HG02623 (cell line): ENCODE measurements at regions not wholly inside any gene's neighbourhood (a gene's known extent, or its start where the extent isn't known, plus 50 kb on each side); places are given as distances from the start of the nearest gene placed in this dataset.
"Not testable (repeated sequence)": the region's sequence is repeated elsewhere in the genome, so short reads cannot be mapped to it uniquely, and the experiment has no call there.

ENCODE experiments used
- ATAC-seq: cut with Tn5 transposase; IDR thresholded peaks from one replicate; pipeline ENCODE4 v1.9.1; 2021; ENCODE audit warnings: moderate library complexity; ENCODE audit not compliant: unreplicated experiment

DNA sequence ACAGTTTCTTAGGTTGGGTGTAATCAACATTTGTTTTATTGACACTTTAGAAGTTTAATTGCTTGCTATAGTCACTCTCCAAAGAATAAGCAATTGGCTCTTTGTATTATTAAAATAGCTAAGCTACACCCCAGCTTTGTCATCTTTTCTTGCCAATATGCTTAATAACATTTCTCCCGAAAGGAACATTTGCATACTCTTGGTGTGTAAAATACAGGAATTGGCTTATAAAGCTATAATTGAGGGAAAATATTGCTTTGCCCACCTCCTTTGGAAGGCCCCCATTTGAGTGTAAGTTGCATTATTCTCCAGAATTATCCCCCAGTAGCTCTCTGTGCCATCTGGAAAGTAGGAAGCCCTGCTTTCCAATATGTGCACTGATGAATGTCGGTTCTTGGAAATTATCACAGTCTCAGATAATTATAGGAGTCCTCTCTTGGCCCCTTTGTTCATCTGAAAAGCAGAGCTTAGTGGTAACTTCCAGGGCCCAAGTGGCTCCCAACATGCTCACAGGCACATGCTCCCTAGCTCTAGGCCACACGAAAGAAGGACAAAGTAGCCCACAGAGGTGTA, 92.4 kb upstream of the B3GAT2 start:
- no peak for ATAC-seq

DNA sequence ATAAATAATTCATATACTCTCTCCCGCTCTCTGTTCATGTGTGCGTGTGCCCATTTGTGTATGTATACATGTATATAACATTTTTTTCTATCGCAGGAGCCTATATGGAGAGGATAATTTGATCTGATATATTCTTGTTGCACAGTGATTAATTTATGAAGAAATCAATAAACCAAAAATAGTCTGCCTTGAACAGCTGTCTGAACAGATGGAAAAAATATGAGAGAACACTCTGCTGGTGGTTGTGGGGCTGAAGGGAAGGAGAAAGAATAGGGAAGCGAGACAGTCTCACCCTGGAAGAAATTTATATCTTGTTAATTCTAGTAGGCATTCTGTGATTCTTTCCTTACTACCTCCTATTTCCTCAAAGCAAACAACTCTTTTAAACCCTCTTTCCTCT, 96.6 kb upstream of the B3GAT2 start:
- ATAC-seq, result no peak

DNA sequence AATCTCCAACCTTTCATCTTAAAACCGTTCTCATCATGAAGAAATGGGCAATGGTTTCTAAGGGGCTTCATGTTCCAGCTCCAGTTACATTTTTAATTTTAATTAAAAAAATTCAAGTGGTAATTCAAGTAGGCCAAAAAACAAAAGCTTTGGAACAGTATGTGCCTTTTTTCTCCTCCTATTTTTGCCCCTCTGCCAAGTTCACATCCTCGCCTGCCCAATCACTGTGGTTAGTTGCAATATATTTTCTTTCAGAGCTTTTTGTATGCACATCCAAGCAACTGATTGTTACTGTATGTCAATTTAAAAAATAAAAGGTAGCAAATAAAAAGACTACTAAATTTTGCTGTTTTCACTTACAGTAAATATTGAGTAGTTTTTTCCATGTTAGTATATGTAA, 99.8 kb upstream of the B3GAT2 start:
- ATAC-seq, result no peak

GRCh38 chr6:71066153-71066552, 109.3 kb upstream of the B3GAT2 start:
- ATAC-seq, result no peak

GRCh38 chr6:71067816-71068215, 111.0 kb upstream of the B3GAT2 start:
- ATAC-seq, result no peak

- no peak for ATAC-seq
Observed at GRCh38 chr6:71072508-71072907, 115.6 kb upstream of the B3GAT2 start.

GRCh38 chr6:71077655-71078054, 120.8 kb upstream of the B3GAT2 start:
- no peak for ATAC-seq

DNA sequence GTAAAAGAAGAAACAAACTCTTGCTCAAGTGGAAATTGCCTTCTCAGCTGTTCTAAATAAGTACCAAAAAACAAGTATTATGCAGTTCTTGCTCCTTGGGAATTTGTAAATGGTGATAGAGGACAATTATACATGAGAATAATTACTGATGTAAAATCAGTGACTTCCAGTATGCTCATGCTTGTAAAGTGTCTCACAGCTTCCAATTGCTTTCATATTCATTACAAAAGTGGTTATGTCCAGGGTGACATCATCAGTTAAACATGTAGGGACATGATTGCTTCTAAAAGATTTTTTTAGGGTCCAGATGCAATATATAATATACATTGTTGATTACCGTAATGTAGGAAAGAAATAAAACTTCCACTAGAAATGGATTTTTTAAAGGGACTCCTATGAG, 122.8 kb upstream of the B3GAT2 start:
- no peak for ATAC-seq

DNA sequence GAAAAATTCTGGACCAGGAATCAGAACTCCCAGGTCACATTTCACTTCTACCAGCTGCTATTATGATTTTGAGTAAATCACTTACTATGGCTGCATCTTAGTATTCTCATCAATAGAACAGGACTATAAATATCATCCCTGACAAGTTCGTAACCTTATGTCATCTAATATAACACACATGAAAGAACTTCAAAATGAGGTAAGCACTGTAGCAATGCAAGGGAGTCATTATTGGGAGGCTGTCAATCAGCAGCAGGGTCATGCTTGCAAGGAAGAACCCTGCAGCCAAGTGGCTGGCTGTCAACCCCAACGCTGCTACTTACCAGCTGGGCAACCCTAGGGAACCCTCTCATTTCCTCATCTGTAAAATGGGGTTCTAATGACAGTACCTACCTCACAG, 123.3 kb upstream of the B3GAT2 start:
- ATAC-seq, result no peak

DNA sequence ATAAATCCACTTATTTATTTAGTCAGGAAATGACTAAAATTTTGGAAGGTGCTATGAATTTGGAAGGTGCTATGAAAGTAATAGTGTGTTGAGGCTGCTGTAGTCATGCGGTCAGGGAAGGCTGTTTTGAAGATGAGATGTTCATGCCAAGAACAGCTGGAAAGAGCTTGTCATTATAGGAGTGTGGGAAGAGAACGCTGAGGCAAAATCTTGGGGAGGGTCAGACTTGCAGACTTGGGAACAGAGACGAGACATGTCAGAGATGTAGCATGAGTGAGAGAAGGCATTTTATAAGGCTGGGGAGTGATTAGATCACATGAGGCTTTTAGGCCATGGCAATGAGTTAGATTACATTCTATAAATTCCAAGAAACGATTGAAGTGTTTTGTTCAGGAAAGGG, 124.0 kb upstream of the B3GAT2 start:
- no peak for ATAC-seq

DNA sequence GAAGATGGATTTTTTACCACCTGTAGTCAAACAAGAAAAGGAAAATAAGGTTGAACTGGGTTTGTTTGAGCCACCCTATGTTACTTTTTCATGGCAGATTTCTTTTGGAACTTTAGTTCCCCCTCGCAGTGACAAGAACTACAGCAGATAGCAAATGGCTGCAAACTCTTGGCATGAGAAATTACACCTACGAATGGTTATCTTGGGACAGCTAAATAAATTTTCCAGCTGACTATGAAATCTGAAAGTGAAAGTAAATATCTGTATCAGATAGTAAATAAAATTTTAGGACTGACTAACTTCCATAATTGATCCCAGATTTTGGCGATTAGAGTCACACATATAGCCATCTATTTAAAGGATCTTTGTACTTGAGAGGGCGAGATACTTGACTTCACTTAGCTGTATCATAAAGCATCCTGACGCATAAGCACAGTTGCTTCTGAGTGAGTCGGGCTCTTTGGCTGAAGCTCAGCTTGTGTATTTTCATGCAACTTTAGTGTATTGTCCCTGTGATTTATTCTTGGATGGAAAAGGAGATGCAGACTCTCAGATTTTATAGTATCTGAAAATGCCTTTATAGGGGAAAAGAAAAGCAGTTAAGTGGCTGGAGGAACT, 125.3 kb upstream of the B3GAT2 start:
- ATAC-seq, result no peak

DNA sequence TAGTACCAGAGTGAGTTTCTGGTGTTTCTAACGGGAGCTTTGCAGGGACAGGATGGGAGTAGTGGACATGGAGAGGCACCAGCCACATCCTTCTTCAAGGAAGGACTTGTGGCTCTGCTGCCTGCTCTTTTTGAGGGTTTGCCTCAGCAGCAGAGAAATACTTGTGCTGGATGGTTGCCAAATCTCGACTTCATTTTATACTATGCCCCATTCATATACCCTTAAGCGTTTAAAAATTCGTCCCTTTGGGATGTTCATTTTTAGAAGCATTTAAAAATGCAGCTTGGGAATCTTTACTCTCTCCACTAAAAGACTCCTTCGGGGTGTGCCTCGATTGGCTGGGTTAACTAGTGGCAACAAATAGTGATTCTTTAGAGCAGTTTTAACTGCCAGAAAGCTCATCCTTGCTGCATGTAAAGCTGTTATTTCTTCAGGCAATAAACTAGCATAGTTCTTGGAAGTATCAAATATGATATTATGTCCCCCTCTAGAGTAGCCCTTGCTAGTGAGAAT, 126.5 kb upstream of the B3GAT2 start:
- no peak for ATAC-seq

DNA sequence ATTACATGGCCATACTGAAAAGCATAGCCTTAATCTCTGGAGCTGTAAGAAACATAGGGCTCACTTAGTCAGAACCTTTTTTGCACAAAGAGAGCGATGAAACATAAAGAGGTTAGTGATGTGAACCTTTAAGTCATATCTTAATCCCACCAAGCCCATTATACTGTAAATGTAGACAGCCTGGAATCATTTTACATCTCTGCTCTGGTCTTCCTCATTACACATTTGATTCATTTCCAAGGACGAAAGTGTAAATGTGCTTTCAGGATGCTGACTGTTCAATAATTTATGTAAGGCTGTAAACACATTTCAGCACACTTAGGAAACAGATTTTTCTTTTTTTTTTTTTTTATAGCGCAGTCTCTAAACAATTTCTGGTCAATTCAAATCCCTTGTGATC, 131.3 kb upstream of the B3GAT2 start:
- no peak for ATAC-seq

- no peak for ATAC-seq
Observed at GRCh38 chr6:71090217-71090616, 133.4 kb upstream of the B3GAT2 start.

DNA sequence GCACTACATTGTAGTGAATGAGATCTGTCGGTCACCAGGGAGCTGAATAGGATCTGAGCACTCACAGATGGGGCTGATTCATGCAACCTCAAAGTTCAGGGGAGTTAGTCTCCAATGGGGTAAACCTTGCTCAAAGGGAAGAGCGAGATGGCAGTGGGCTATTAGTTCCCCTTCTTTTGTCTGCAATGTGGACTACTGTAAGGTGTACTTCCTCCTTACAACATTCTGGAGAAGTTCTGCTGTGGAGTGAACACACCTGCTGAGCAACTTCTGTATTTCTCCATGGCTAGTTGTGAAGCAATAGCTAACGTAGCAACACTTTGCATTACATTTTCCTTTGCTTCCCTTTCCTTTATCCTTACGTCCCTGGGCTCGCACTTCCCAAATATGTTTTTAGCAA, 134.3 kb upstream of the B3GAT2 start:
- no peak for ATAC-seq

DNA sequence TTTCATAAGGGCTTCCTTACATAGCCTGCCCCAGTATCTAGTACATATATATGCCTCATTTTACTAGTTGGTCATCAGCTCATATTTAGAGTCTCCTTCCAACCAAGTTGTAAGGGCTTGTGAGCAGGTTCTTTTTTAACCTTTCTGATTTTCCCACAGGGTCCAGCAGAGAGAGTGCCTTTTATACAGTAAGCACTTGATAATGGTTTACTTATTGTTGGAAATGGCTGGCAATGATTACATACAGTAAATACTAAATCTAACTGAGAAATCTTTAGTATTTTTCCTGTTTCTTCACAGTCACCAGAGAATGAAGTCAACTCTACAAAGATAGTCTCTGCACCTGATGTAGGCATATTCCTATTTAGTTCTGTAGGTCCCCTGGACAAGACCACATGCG, 135.1 kb upstream of the B3GAT2 start:
- no peak for ATAC-seq

DNA sequence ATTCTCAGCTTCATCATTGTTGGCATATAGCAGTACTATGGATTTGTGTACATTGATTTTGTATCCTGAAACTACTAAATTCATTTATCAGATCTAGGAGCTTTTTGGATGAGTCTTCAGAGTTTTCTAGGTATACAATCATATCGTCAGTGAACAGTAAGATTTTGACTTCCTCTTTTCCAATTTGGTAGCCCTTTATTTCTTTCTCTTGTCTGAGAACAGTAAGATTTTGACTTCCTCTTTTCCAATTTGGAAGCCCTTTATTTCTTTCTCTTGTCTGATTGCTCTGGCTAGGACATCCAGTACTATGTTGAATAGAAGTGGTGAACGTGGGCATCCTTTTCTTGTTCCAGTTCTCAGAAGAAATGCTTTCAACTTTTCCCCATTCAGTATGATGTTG, 140.4 kb upstream of the B3GAT2 start:
- ATAC-seq, result not testable (repeated sequence)

DNA sequence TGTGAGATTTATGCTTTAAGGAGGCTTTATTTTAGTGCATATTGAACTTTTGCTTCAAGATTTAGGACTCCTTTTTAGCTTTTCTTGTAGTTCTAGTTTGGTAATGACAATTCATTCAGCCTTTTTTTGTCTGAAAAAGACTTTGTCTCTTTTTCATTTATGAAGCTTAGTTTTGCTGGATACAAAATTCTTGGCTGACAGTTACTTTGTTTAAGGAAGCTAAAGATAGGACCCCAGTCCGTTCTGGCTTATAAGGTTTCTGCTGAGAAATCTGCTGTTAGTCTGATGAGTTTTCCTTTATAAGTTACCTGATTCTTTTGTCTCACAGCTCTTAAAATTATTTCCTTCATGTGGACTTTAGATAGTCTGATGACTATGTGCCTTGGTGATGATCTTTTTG, 142.8 kb upstream of the B3GAT2 start:
- ATAC-seq, result no peak

DNA sequence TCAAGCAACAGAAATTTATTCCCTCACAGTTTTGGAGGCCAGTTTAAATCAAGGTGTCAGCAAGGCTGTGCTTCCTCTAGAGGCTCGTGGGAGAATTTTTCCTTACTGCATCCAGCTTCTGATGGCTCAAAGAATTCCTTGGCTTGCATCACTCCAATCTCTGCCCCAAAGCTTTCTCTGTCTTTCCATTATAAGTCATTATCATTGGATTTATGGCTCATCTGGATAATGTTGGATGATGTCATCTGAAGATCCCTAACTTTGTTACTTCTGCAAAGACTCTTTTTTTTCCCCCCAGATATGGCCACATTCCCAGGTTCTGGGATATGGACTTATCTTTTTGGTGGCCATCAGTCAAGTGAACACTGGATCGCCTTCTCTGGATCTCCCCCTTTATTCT, 146.3 kb upstream of the B3GAT2 start:
- no peak for ATAC-seq

GRCh38 chr6:71103641-71104040, 146.8 kb upstream of the B3GAT2 start:
- no peak for ATAC-seq

DNA sequence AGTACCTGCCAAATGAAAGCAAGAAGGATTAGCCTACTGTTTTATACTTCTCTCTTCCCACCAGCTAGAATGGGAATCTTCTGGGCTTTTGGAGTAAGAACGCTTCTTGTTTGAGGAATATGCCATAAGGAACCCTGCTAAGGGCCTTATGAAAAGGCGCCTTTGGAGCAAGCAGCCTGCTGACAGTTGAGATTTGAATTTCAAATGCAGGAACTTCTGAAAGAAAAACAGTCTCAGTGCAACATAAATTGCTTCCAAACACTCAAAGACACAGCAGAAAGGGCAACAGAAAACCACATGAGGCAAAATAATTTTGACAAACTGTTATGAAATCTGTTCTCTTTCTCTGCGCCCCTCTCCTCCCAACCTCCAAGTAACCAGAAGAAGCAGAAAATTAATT, 149.4 kb upstream of the B3GAT2 start:
- no peak for ATAC-seq

DNA sequence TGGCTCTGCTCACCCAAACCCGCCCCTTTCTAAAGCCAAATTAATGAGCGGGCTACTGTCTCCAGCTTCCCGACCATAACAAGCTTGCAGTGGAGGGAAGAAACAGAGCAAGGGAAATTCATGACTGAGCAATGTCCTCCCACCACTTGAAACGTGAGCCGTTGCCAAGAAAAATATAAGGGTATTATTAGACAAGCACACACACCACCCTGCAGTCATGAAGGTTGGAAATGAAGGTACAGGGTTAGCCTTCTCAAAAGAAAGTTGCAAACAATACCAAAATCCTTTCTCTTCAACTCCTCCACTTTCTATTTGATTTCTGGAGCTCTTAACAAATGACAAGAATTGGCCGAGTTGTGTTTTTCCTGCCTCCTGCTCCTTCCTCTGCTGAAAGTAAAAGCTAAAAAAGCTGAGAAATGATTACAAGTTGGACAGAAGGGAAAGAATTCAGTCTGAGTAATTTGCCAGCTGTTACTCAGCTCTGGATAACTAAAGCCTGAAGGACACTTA, 151.1 kb upstream of the B3GAT2 start:
- ATAC-seq, result no peak

DNA sequence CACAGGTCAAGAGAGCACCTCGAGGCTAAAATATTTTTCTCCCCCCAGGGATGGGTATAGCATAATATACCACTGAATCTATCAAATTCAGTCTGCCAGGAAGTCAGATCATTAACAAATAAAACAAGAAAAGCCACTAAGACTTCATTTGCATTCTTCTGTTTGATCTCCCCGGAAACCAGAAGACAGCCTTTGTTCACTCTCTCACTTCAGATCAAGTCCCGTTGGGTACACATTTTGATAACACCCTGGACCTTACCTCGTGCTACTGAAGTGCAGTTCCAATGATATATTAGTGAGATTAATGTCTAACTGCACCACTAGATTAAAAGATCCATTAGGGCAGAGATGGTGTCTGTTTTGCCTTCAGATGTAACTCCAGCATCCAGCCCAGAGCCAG, 157.7 kb upstream of the B3GAT2 start:
- no peak for ATAC-seq
